22Rv1 (cell line): ENCODE measurements at regions not wholly inside any gene's neighbourhood (a gene's known extent, or its start where the extent isn't known, plus 50 kb on each side); places are given as distances from the start of the nearest gene placed in this dataset.

Source experiments
- H3K27ac ChIP-seq: fragments of 450-650 bp; 2 replicates; pipeline ENCODE4 v1.5.1; 2017
- ZFX ChIP-seq: fragments of 450-650 bp; IDR thresholded peaks from 2 replicates; pipeline ENCODE4 v1.6.1; 2017; ENCODE audit warnings: antibody characterized with exemption, borderline replicate concordance
- TF ChIP-seq, protein P1 (sequence below): fragments of 450-650 bp; IDR thresholded peaks from 2 replicates; pipeline ENCODE4 v1.5.1; 2017; ENCODE audit warnings: mild to moderate bottlenecking

DNA sequence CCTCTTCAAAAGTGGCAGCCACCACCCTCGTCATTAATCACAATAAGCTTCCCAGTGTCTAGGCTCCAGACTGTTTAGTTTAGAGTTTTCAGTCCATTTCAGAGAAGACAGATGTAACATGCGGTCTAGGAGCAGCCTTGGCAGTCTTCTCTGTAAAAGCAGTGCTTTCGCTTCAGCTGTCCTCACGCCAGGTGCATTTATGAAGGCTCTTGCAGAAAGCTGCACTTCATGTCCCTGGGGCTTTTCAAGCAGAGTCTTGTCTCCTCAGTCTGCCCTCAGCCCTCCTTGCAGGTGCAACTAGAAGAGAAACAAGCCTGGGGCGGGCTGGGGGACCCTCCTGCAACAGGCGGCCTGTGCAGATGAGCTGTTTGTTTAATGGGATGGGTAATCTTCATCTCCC is 281.9 kb downstream of the DRD1 start:
- TF ChIP-seq ZFX = no peak
- TF ChIP-seq, protein P1, sequence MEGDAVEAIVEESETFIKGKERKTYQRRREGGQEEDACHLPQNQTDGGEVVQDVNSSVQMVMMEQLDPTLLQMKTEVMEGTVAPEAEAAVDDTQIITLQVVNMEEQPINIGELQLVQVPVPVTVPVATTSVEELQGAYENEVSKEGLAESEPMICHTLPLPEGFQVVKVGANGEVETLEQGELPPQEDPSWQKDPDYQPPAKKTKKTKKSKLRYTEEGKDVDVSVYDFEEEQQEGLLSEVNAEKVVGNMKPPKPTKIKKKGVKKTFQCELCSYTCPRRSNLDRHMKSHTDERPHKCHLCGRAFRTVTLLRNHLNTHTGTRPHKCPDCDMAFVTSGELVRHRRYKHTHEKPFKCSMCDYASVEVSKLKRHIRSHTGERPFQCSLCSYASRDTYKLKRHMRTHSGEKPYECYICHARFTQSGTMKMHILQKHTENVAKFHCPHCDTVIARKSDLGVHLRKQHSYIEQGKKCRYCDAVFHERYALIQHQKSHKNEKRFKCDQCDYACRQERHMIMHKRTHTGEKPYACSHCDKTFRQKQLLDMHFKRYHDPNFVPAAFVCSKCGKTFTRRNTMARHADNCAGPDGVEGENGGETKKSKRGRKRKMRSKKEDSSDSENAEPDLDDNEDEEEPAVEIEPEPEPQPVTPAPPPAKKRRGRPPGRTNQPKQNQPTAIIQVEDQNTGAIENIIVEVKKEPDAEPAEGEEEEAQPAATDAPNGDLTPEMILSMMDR = no peak
- H3K27ac ChIP-seq = no peak overlapping the region

DNA sequence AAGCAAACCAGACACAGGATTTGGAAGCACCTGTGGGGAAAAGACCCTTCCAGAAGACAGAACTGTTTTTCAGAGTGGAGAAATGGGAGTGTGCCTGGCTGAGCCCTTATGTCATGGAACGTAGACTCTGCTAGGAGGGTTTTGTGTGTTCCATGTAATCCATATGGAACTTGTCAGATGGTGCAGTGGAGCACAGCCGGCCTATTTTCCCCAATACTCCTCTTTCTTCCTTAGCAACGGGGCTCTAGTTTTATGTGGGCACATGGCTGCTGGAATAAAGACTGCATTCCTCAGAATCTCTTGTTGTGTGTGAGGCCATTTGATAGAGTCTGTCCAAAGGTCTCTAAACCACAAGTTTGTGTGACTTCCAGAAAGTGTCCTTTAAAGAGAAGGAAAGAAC is 284.0 kb downstream of the DRD1 start:
- TF ChIP-seq, protein P1 = no peak
- TF ChIP-seq ZFX = no peak
- H3K27ac ChIP-seq = no peak overlapping the region

DNA sequence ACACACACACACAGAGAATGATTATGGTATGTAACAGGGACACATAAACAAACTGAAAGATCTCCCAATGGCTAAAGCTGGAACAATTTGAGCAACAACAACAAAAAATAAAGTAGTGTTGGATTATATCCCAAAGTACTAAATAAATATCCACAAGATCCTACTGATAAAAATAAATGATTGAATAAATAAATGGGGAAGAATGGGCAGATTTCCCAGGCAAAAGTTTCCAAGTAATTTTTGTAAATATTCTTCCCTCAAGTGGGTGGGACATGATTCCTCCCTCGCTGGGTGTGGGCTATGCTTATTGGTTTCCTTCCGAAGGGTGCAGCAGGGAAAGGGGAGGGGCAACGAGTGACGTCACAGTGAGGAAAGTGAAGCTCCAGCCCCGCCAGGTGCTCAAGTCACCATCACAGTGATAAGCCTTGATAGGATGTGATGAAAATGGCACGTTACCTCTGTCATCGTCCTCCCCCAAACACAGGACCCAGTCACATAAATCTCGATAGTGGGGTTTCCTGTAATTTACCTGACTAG is 295.3 kb downstream of the DRD1 start:
- H3K27ac ChIP-seq = no peak overlapping the region
- no peak for TF ChIP-seq ZFX
- TF ChIP-seq, protein P1 = no peak

DNA sequence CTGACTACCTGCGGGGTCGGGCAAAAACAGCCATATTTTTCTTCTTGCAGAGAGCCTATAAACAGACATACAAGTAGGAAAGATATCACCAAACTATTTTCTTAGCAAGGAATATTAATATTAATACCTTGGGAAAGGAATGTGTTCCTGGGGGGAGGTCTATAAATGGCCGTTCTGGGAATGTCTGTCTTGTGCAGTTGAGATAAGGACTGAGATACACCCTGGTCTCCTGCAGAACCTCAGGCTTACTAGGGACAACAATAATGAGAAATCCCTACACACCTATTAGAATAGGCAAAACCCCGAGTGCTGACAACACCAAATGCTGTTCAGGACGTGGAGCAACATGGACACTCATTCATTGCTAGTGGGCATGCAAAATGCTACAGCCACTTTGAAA is 297.2 kb downstream of the DRD1 start:
- TF ChIP-seq, protein P1 = no peak
- TF ChIP-seq ZFX = no peak
- H3K27ac ChIP-seq = no peak overlapping the region

DNA sequence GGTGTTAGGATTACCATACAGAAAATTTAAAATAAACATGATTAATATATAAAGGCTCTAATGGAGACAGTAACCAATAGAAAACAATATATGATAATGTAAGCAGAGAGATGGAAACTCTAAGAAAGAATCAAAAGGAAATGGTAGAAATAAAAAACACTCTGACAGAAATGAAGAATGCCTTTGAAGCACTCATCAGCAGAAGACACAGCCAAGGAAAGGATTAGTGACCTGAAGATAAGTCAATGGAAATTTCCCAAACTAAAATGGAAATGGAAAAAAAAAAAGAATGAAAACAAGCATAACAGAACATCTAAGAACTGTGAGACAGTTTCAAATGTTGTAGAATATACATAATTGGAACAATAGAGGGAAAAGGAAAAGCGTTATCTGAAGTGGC is 302.6 kb downstream of the DRD1 start:
- TF ChIP-seq ZFX = no peak
- TF ChIP-seq, protein P1 = no peak
- H3K27ac ChIP-seq = no peak overlapping the region

DNA sequence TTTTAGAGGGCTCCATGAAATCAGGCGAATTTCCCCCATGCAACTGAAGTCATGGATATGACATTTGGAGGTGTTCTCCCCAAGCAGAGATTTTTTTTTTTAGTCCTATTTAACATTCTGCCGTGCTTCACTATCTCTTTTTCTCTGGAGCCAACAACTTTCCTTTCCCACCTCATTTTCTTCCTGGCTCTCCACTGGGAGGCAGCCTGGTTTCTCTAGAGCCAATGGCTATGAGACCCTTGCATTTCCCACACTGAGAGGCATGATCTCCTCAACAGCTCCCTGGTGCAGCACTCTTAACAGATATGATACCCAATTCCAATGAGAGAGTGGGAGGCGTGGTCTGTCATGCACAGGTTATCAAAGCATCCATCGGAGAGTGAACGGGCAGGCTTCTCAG is 310.8 kb downstream of the DRD1 start:
- TF ChIP-seq, protein P1 = no peak
- TF ChIP-seq ZFX = no peak
- no peak overlapping the region for H3K27ac ChIP-seq

DNA sequence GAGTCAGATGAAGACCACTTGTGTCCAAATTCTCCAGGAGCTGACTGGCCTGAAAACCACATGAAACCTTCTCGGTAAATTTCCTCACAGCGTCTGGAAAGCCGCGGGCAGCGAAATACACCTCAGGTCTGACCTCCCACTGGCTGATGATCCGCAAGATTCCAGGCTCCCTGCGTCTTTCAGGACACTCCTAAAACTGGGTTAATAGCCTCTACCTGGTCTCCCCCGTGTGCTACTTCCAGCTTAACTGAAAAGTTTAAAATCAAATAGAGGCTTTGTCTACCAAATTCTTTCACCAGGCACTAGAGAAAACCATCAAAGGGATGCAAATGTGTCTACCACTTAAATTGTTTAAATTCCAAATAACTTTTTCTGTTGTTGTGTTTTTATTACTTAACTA is 312.6 kb downstream of the DRD1 start:
- H3K27ac ChIP-seq = no peak overlapping the region
- TF ChIP-seq, protein P1 = no peak
- TF ChIP-seq ZFX = no peak
